Natural killer cell (primary cell): ENCODE measurements at regions not wholly inside any gene's neighbourhood (a gene's known extent, or its start where the extent isn't known, plus 50 kb on each side); places are given as distances from the start of the nearest gene placed in this dataset.
"Not testable (repeated sequence)": the region's sequence is repeated elsewhere in the genome, so short reads cannot be mapped to it uniquely, and the experiment has no call there.

ENCODE experiments used
- ATAC-seq, 3 donors: fragments of 150-1000 bp in 2 of 3; fragments of 200-7000 bp in 1 of 3; cut with Tn5 transposase; 1 replicate in 1 of 3; 2 replicates in 2 of 3; pipeline ENCODE4 v1.10.0; 2021; ENCODE audit warnings: mild to moderate bottlenecking in 2 of 3, moderate library complexity in 2 of 3
- DNase-seq, 2 donors: peaks; one replicate each; pipeline versions ENCODE4 v3.0.0 to v3.0.0-alpha.2; 2013 to 2021; ENCODE audit warnings: mixed read lengths in 1 of 2
- H3K27ac ChIP-seq: one replicate; pipeline ENCODE4 v1.5.1; 2013; ENCODE audit warnings: mild to moderate bottlenecking, low read length
- H3K27me3 ChIP-seq: one replicate; pipeline ENCODE4 v1.6.1; 2013; ENCODE audit warnings: low read length; ENCODE audit not compliant: control insufficient read depth, insufficient read depth
- H3K36me3 ChIP-seq: one replicate; pipeline ENCODE4 v1.6.1; 2013; ENCODE audit warnings: low read length; ENCODE audit not compliant: control insufficient read depth, insufficient read depth
- H3K4me1 ChIP-seq: one replicate; pipeline ENCODE4 v1.6.1; 2013; ENCODE audit warnings: low read length; ENCODE audit not compliant: control insufficient read depth, insufficient read depth
- H3K4me3 ChIP-seq: one replicate; pipeline ENCODE4 v1.5.1; 2013; ENCODE audit warnings: low read length
- H3K9me3 ChIP-seq: one replicate; pipeline ENCODE4 v1.6.1; 2013; ENCODE audit warnings: low read length; ENCODE audit not compliant: control insufficient read depth, insufficient read depth
- H3K27ac Mint-ChIP-seq, 2 donors: one replicate each; pipeline ENCODE4 v1.8.0; 2022; ENCODE audit warnings: mild to moderate bottlenecking in 2 of 2, mixed read lengths in 2 of 2, moderate library complexity in 1 of 2
- H3K27me3 Mint-ChIP-seq, 2 donors: one replicate each; pipeline ENCODE4 v1.8.0; 2022; ENCODE audit warnings: low read depth in 2 of 2, mixed read lengths in 2 of 2
- H3K36me3 Mint-ChIP-seq: one replicate; pipeline ENCODE4 v1.8.0; 2022; ENCODE audit warnings: mixed read lengths
- H3K4me1 Mint-ChIP-seq, 2 donors: one replicate each; pipeline ENCODE4 v1.8.0; 2022; ENCODE audit warnings: mixed read lengths in 2 of 2
- H3K4me3 Mint-ChIP-seq: one replicate; pipeline ENCODE4 v1.8.0; 2022; ENCODE audit warnings: mild to moderate bottlenecking, moderate library complexity, mixed read lengths
- H3K9me3 Mint-ChIP-seq, 2 donors: one replicate each; pipeline ENCODE4 v1.8.0; 2022; ENCODE audit warnings: mixed read lengths in 2 of 2
- WGBS: methylation state at CpG from one replicate; pipeline ENCODE4 v1.1.7; 2013; ENCODE audit warnings: missing lambda C conversion rate; ENCODE audit not compliant: insufficient coverage; 5-methylcytosine and 5-hydroxymethylcytosine counted together
- intact Hi-C: fragments of 100-400 bp; cut with micrococcal nuclease; formaldehyde crosslinking; loops from one replicate; pipeline ENCODE4 v1.14.2; 2022
- TF ChIP-seq, protein P1 (sequence below): fragments of 200-600 bp; IDR thresholded peaks from one replicate; pipeline ENCODE4 v1.8.0; 2022; ENCODE audit warnings: antibody characterized with exemption

DNA sequence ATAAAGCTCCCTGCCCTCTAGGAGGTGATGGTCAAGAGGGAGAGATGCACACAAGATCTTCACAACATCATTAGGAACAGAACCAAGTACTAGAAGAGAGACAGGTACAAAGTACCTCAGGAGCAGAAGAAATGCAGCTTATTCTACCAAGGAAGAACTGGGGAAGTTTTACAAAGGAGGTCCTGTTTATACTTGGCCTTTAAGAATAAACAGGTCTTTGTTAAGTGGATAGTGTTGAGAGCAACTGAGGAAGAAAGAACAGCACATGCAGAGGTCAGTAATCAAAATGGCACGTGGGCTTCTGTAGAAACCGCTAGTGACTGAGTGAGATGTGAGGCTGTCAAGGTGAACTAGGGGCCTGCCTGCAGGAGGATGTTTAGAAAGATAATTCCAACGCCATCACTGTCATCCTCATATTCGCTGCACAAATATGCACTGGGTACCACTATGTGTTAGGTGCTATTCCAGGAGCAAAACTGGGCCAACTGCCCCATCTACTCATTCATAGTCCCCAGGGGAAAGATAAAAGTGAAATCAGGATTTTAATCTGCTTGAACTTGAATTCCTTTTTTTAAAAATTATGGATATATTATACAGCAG lies 61.1 kb downstream of the ID4 start:
- H3K4me1 ChIP-seq: no peaks in the 10 kb centered on the region
- no peak overlapping the region for H3K27ac Mint-ChIP-seq
- no peaks in the 10 kb centered on the region for H3K36me3 Mint-ChIP-seq
- H3K4me3 ChIP-seq: no peak overlapping the region
- DNase-seq: no peak
- no peaks in the 10 kb centered on the region for H3K27me3 ChIP-seq
- H3K36me3 ChIP-seq: no peaks in the 10 kb centered on the region
- peaks cover 3 to 7% of the 10 kb centered on the region in 2 donors for H3K27me3 Mint-ChIP-seq
- no peak overlapping the region for H3K4me3 Mint-ChIP-seq
- TF ChIP-seq, protein P1, sequence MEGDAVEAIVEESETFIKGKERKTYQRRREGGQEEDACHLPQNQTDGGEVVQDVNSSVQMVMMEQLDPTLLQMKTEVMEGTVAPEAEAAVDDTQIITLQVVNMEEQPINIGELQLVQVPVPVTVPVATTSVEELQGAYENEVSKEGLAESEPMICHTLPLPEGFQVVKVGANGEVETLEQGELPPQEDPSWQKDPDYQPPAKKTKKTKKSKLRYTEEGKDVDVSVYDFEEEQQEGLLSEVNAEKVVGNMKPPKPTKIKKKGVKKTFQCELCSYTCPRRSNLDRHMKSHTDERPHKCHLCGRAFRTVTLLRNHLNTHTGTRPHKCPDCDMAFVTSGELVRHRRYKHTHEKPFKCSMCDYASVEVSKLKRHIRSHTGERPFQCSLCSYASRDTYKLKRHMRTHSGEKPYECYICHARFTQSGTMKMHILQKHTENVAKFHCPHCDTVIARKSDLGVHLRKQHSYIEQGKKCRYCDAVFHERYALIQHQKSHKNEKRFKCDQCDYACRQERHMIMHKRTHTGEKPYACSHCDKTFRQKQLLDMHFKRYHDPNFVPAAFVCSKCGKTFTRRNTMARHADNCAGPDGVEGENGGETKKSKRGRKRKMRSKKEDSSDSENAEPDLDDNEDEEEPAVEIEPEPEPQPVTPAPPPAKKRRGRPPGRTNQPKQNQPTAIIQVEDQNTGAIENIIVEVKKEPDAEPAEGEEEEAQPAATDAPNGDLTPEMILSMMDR: no peak
- no peaks in the 10 kb centered on the region for H3K4me1 Mint-ChIP-seq
- no peak for ATAC-seq
- H3K27ac ChIP-seq: no peak overlapping the region
- H3K9me3 ChIP-seq: no peaks in the 10 kb centered on the region
- intact Hi-C loops: no loop called here
- 67% methylated on average over 4 of the region's 4 CpGs for WGBS
- no peaks in the 10 kb centered on the region for H3K9me3 Mint-ChIP-seq

DNA sequence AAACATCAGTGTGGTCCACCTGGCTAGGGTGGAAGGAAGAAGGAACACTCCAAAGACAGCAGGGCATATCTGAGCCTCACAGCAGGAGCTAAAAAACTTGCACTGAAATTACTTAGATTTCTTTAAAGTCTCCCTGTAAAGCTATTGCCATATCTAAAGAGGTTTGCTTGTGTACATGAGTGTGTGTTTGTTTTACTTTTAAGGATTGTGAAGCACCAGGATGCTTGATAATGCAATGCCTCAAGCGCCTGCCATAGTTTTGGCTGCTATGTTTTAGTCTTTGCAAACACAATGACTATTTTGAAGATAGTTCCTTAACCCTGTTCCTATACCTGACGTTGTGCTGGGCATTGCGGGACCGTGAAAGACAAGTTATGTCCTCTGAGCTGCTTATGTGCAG lies 65.0 kb downstream of the ID4 start:
- H3K9me3 Mint-ChIP-seq: no peaks in the 10 kb centered on the region

DNA sequence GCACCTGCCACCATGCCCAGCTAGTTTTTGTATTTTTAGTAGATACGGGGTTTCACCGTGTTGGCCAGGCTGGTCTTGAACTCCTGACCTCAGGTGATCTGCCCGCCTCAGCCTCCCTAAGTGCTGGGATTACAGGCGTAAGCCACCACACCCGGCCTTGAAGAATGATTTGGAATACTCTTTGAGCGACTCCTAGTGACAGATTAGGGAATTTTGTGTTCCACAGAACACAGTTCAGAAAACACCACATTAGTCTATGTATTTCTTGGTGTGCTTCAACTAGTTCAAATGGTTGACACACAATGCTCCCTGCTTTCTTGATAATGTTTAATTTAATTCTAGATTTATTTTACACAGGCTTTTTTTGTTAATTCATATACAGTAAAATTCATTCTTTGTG lies 67.2 kb downstream of the ID4 start:
- H3K4me3 ChIP-seq, H3K4me1 ChIP-seq, ATAC-seq, H3K4me1 Mint-ChIP-seq, H3K9me3 ChIP-seq, H3K36me3 Mint-ChIP-seq, H3K36me3 ChIP-seq, intact Hi-C loops, H3K9me3 Mint-ChIP-seq, H3K27ac Mint-ChIP-seq, H3K4me3 Mint-ChIP-seq, DNase-seq, H3K27ac ChIP-seq, H3K27me3 ChIP-seq: not testable (repeated sequence)
- peaks cover 3 to 15% of the 10 kb centered on the region in 2 donors for H3K27me3 Mint-ChIP-seq
- 80% methylated on average over 5 of the region's 6 CpGs for WGBS

More for the DNA sequence above, 65.0 kb downstream of the ID4 start:
- no peaks in the 10 kb centered on the region for H3K36me3 ChIP-seq
- 89% methylated on average over 4 of the region's 4 CpGs for WGBS
- H3K4me3 ChIP-seq: no peak overlapping the region
- no peaks in the 10 kb centered on the region for H3K4me1 Mint-ChIP-seq
- no peaks in the 10 kb centered on the region for H3K36me3 Mint-ChIP-seq
- intact Hi-C loops: no loop called here
- no peaks in the 10 kb centered on the region for H3K4me1 ChIP-seq
- TF ChIP-seq, protein P1: no peak
- H3K9me3 ChIP-seq: no peaks in the 10 kb centered on the region
- H3K27ac Mint-ChIP-seq: no peak overlapping the region
- ATAC-seq (no peak), DNase-seq (no peak)
- no peak overlapping the region for H3K27ac ChIP-seq
- H3K27me3 Mint-ChIP-seq: peaks cover 3 to 7% of the 10 kb centered on the region in 2 donors
- H3K27me3 ChIP-seq: no peaks in the 10 kb centered on the region
- H3K4me3 Mint-ChIP-seq: no peak overlapping the region

DNA sequence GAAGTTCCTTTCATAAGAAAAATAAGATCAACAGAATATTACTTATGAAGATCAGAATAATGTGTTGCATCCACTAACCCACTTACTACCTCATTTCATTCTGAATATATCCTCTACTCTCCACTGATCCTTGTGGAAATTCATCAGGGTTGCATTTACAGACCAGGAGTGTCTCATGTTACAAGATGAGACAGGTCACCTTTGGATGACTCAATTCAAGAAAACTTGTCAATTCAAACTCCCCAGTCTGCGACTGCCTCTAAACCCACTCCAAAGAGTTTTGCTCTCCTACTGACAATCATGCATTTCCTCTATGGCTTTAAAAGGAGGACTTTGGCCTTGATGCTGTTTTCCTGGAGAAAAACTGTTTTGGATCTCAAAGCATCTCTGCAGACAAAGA lies 68.4 kb downstream of the ID4 start:
- H3K27ac ChIP-seq: no peak overlapping the region
- H3K27me3 Mint-ChIP-seq: peaks cover 3 to 15% of the 10 kb centered on the region in 2 donors
- H3K4me3 ChIP-seq: no peak overlapping the region
- no peak overlapping the region for H3K4me3 Mint-ChIP-seq
- TF ChIP-seq, protein P1: no peak
- no peak for DNase-seq
- ATAC-seq: no peak
- H3K36me3 Mint-ChIP-seq: no peaks in the 10 kb centered on the region
- WGBS: 88% methylated on average over 1 of the region's 1 CpG
- no peaks in the 10 kb centered on the region for H3K9me3 ChIP-seq
- H3K36me3 ChIP-seq: no peaks in the 10 kb centered on the region
- intact Hi-C loops: no loop called here
- H3K4me1 ChIP-seq: no peaks in the 10 kb centered on the region
- H3K27ac Mint-ChIP-seq: no peak overlapping the region
- no peaks in the 10 kb centered on the region for H3K27me3 ChIP-seq
- no peaks in the 10 kb centered on the region for H3K4me1 Mint-ChIP-seq
- H3K9me3 Mint-ChIP-seq: no peaks in the 10 kb centered on the region
